Mesothelial cell of epicardium (in vitro differentiated cells): ENCODE measurements at regions not wholly inside any gene's neighbourhood (a gene's known extent, or its start where the extent isn't known, plus 50 kb on each side); places are given as distances from the start of the nearest gene placed in this dataset.

ENCODE experiments used
- DNase-seq, 2 experiments: peaks; one replicate each; pipeline ENCODE4 v3.0.0; 2021; ENCODE audit warnings: low spot score in 2 of 2; ENCODE audit not compliant: unreplicated experiment in 2 of 2
- H3K27ac Mint-ChIP-seq: 2 replicates; pipeline ENCODE4 v1.8.0; 2021; ENCODE audit warnings: mixed read lengths
- H3K27me3 Mint-ChIP-seq: 2 replicates; pipeline ENCODE4 v1.8.0; 2021; ENCODE audit warnings: low read depth, mixed read lengths
- H3K36me3 Mint-ChIP-seq: 2 replicates; pipeline ENCODE4 v1.8.0; 2021; ENCODE audit warnings: mixed read lengths
- H3K4me1 Mint-ChIP-seq: 2 replicates; pipeline ENCODE4 v1.8.0; 2021; ENCODE audit warnings: mixed read lengths
- H3K4me3 Mint-ChIP-seq: 2 replicates; pipeline ENCODE4 v1.8.0; 2021; ENCODE audit warnings: mild to moderate bottlenecking, moderate library complexity, mixed read lengths
- H3K9me3 Mint-ChIP-seq: 2 replicates; pipeline ENCODE4 v1.8.0; 2021; ENCODE audit warnings: mixed read lengths
- CTCF ChIP-seq: fragments of 200-600 bp; sonication (generic); IDR thresholded peaks from one replicate; pipeline ENCODE4 v1.5.0; 2021; ENCODE audit warnings: antibody characterized with exemption; ENCODE audit not compliant: unreplicated experiment

GRCh38 chr10:120987359-120987758 lies 136.2 kb downstream of the WDR11 start:
- peaks cover 33% of the 10 kb centered on the region for H3K9me3 Mint-ChIP-seq
- no peak for DNase-seq
- TF ChIP-seq CTCF: no peak
- peaks cover 36% of the 10 kb centered on the region for H3K36me3 Mint-ChIP-seq
- H3K27me3 Mint-ChIP-seq: no peaks in the 10 kb centered on the region
- no peak overlapping the region for H3K27ac Mint-ChIP-seq
- peaks cover 19% of the 10 kb centered on the region for H3K4me1 Mint-ChIP-seq
- H3K4me3 Mint-ChIP-seq: no peak overlapping the region

DNA sequence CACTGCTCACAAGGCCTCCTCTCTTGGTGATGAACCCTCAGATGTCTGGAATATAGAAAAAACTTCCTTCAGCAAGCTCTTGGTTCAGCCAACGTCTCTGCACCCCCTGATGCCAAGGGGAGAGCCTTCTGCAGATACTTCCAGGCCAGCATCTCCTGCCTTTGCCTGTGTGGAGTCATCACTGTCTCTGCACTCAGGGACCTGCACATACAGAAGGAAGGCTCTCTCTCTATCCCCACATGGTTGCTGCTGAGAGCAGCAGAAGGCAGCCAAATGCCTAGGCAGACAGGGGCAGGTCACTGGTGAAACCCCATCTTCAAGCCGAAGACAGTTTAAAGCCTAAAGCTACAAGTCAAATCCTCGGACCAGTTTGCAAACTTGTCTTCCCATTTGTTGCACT lies 137.6 kb downstream of the WDR11 start:
- Mint-ChIP-seq H3K4me1 (peaks cover 6% of the 10 kb centered on the region), H3K27me3 (no peaks in the 10 kb centered on the region), H3K27ac (no peak overlapping the region), H3K9me3 (peaks cover 41% of the 10 kb centered on the region), H3K36me3 (peaks cover 45% of the 10 kb centered on the region), H3K4me3 (no peak overlapping the region)
- DNase-seq: no peak
- TF ChIP-seq CTCF: no peak

DNA sequence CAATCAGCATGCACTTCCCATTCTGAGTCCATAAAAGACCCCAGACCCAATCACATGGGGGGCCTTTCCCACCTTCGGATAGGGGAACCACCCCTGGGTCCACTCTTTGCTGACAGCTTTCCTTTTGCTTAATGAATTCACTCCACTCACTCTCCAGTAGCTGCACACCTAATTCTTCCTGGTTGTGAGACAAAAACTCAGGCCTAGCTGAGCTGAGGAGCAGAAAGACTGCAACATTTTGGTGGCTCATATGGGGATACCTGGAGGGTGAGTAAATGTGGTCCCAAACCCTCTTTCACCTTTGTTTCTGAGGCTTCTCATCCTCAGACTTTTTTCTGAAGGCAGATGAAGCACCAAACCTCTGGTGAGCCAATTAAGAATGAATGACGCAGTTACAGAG lies 138.1 kb downstream of the WDR11 start:
- TF ChIP-seq CTCF: no peak
- DNase-seq: no peak
- peaks cover 42% of the 10 kb centered on the region for H3K9me3 Mint-ChIP-seq
- peaks cover 2% of the 10 kb centered on the region for H3K4me1 Mint-ChIP-seq
- peaks cover 45% of the 10 kb centered on the region for H3K36me3 Mint-ChIP-seq
- H3K27me3 Mint-ChIP-seq: no peaks in the 10 kb centered on the region
- H3K4me3 Mint-ChIP-seq: no peak overlapping the region
- no peak overlapping the region for H3K27ac Mint-ChIP-seq

- Mint-ChIP-seq H3K36me3 (peaks cover 50% of the 10 kb centered on the region), H3K4me3 (no peak overlapping the region), H3K9me3 (peaks cover 40% of the 10 kb centered on the region), H3K27me3 (no peaks in the 10 kb centered on the region), H3K4me1 (peaks cover 2% of the 10 kb centered on the region), H3K27ac (no peak overlapping the region)
- TF ChIP-seq CTCF: no peak
- DNase-seq: no peak
Measured at GRCh38 chr10:120989996-120990598, 138.9 kb downstream of the WDR11 start.

- Mint-ChIP-seq H3K27me3 (no peaks in the 10 kb centered on the region), H3K9me3 (peaks cover 37% of the 10 kb centered on the region), H3K4me1 (peaks cover 2% of the 10 kb centered on the region), H3K27ac (no peak overlapping the region), H3K4me3 (no peak overlapping the region), H3K36me3 (peaks cover 48% of the 10 kb centered on the region)
- DNase-seq: no peak
- no peak for TF ChIP-seq CTCF
Measured at GRCh38 chr10:120990831-120991230, 139.7 kb downstream of the WDR11 start.

DNA sequence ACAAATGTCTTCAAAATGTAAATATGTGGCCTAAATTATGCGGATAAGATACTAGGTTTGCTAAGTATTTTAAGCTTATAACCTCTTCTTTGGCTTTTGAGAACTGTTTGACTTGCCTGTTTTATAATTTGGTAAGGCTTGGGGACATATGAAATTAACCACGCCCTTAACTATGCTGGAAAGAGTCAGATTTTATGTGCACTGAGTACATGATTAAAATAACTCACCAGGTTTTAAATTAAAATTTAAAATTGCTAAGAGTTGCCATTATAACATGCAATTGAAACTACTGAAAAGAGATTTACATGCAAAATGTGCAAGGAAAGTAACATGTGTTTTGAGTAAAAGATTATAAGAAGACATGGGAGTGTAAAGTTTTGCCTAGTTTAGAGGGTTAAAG lies 141.9 kb downstream of the WDR11 start:
- H3K27me3 Mint-ChIP-seq: no peaks in the 10 kb centered on the region
- no peak overlapping the region for H3K27ac Mint-ChIP-seq
- peaks cover 29% of the 10 kb centered on the region for H3K9me3 Mint-ChIP-seq
- peaks cover 8% of the 10 kb centered on the region for H3K4me1 Mint-ChIP-seq
- peaks cover 42% of the 10 kb centered on the region for H3K36me3 Mint-ChIP-seq
- no peak overlapping the region for H3K4me3 Mint-ChIP-seq
- DNase-seq: no peak
- no peak for TF ChIP-seq CTCF
